K562 (cell line): ENCODE measurements at regions not wholly inside any gene's neighbourhood (a gene's known extent, or its start where the extent isn't known, plus 50 kb on each side); places are given as distances from the start of the nearest gene placed in this dataset.

ENCODE experiments used
- ATAC-seq: fragments of 200-7000 bp; cut with Tn5 transposase; 3 replicates; pipeline ENCODE4 v1.9.1; 2020; ENCODE audit warnings: moderate library complexity
- BruUV-seq: library from RNA; stranded (reverse); fragments of 400-500 nt; replicated peaks from 2 replicates; lab custom pipeline; 2021; lab: Mats Ljungman, UMichigan
- CTCF ChIA-PET: fragments of 300-600 bp; formaldehyde crosslinking; extraction: SDS; loops from one replicate; lab custom pipeline; 2021; ENCODE audit warnings: low intra/inter-chr PET ratio; lab: Yijun Ruan, JAX
- POLR2A ChIA-PET: fragments of 300-600, 350-650 bp; sonication (Branson Sonifier 250); formaldehyde crosslinking; extraction: SDS; loops from one replicate; lab custom pipeline; 2021; ENCODE audit warnings: antibody characterized with exemption, inconsistent platforms; lab: Yijun Ruan, JAX
- DNase-seq, 4 experiments: peaks; one replicate each; pipeline versions ENCODE4 v3.0.0 to v3.0.0-alpha.2; 2011 to 2018; ENCODE audit warnings: low spot score in 3 of 4, mixed read lengths in 3 of 4; ENCODE audit errors: extremely low read depth in 1 of 4
- FAIRE-seq: peaks from 2 replicates; lab custom pipeline; 2011; peaks lifted over from hg19 to GRCh38; lab: Jason Lieb, UNC
- H2AFZ ChIP-seq: 2 replicates; pipeline ENCODE4 v1.6.0; 2011; ENCODE audit warnings: low read depth, low read length, control low read depth, inconsistent platforms
- H3K27ac ChIP-seq: fragments of 200-600 bp; 3 replicates; pipeline ENCODE4 v1.8.0; 2011; ENCODE audit warnings: low read depth, mild to moderate bottlenecking, control low read depth, inconsistent platforms, low read length, moderate library complexity, mixed read lengths; ENCODE audit errors: extremely low read depth
- H3K27me3 ChIP-seq, 2 experiments: fragments of 300-600 bp in 1 of 2; 2 replicates in 1 of 2; 3 replicates in 1 of 2; pipeline versions ENCODE4 v1.6.0 to v1.8.0; 2011; ENCODE audit warnings: inconsistent platforms in 2 of 2, low read length in 2 of 2, mild to moderate bottlenecking in 1 of 2, mixed read lengths in 1 of 2, moderate library complexity in 1 of 2; ENCODE audit not compliant: control insufficient read depth in 2 of 2, insufficient read depth in 2 of 2
- H3K36me3 ChIP-seq: fragments of 300-600 bp; 3 replicates; pipeline ENCODE4 v1.8.0; 2011; ENCODE audit warnings: mild to moderate bottlenecking, low read length, inconsistent platforms; ENCODE audit not compliant: control insufficient read depth, insufficient read depth
- H3K4me1 ChIP-seq, 2 experiments: fragments of 200-600 bp in 1 of 2; replicated peaks in 1 of 2; 2 replicates in 1 of 2; 3 replicates in 1 of 2; pipeline versions ENCODE4 v1.5.1 to v1.8.0; 2011; ENCODE audit warnings: inconsistent platforms in 2 of 2, low read length in 2 of 2, mild to moderate bottlenecking in 1 of 2, mixed read lengths in 1 of 2, moderate library complexity in 1 of 2; ENCODE audit not compliant: control insufficient read depth in 2 of 2, insufficient read depth in 2 of 2
- H3K4me2 ChIP-seq: 2 replicates; pipeline ENCODE4 v1.6.1; 2011; ENCODE audit warnings: low read length, control low read depth, inconsistent platforms, mixed read lengths; ENCODE audit not compliant: insufficient read depth
- H3K4me3 ChIP-seq: fragments of 200-600 bp; sonication (generic), shearing (Covaris generic); 2 replicates; pipeline ENCODE4 v1.5.1; 2016; ENCODE audit warnings: control low read depth, inconsistent platforms
- H3K79me2 ChIP-seq: fragments of 200-600 bp; 3 replicates; pipeline ENCODE4 v1.8.0; 2011; ENCODE audit warnings: low read length, inconsistent platforms; ENCODE audit not compliant: control insufficient read depth, insufficient read depth
- H3K9ac ChIP-seq, 2 experiments: 2 replicates each; pipeline versions ENCODE4 v1.6.0 to v1.6.1; 2011; ENCODE audit warnings: low read depth in 2 of 2, low read length in 2 of 2, control low read depth in 1 of 2, inconsistent platforms in 1 of 2, mild to moderate bottlenecking in 1 of 2, mixed read lengths in 1 of 2; ENCODE audit not compliant: insufficient read depth in 1 of 2
- H3K9me1 ChIP-seq: one replicate; pipeline ENCODE4 v1.6.0; 2011; ENCODE audit warnings: inconsistent platforms, mild to moderate bottlenecking, low read length, moderate library complexity; ENCODE audit not compliant: control insufficient read depth, insufficient read depth
- H3K9me3 ChIP-seq: replicated peaks from 2 replicates; pipeline ENCODE4 v1.5.1; 2011; ENCODE audit warnings: low read depth, low read length, inconsistent platforms; ENCODE audit not compliant: control insufficient read depth, insufficient read depth
- H4K20me1 ChIP-seq: replicated peaks from 2 replicates; pipeline ENCODE4 v1.6.1; 2011; ENCODE audit warnings: low read length, inconsistent platforms, mixed read lengths; ENCODE audit not compliant: control insufficient read depth, insufficient read depth
- CREB3 ChIP-seq: fragments of 450-650 bp; conservative IDR thresholded peaks from 2 replicates; pipeline ENCODE4 v1.6.1; 2016; ENCODE audit warnings: missing genetic modification characterization, low read depth, mild to moderate bottlenecking, missing compliant biosample characterization, moderate library complexity
- DMBX1 ChIP-seq: fragments of 250-450 bp; sonication (Bioruptor Pico); IDR thresholded peaks from 2 replicates; pipeline ENCODE4 v1.8.0; 2022; ENCODE audit warnings: inconsistent platforms, mild to moderate bottlenecking, moderate library complexity, borderline replicate concordance
- ELF2 ChIP-seq: fragments of 250-450 bp; sonication (Bioruptor Pico); IDR thresholded peaks from 2 replicates; pipeline ENCODE4 v1.5.0; 2021; ENCODE audit warnings: mild to moderate bottlenecking
- MAX ChIP-seq: sonication (generic); formaldehyde crosslinking; IDR thresholded peaks from 2 replicates; pipeline ENCODE4 v1.9.0; 2022; ENCODE audit warnings: mild to moderate bottlenecking, missing genetic modification reagents
- NELFE ChIP-seq: IDR thresholded peaks from 2 replicates; pipeline ENCODE4 v1.6.1; 2011; ENCODE audit warnings: mild to moderate bottlenecking; ENCODE audit not compliant: insufficient read depth, insufficient read length
- NFRKB ChIP-seq: fragments of 450-650 bp; IDR thresholded peaks from 2 replicates; pipeline ENCODE4 v1.6.1; 2016; ENCODE audit warnings: low read depth
- ZBTB43 ChIP-seq: sonication (generic); formaldehyde crosslinking; IDR thresholded peaks from 2 replicates; pipeline ENCODE4 v1.8.0; 2023; ENCODE audit warnings: mild to moderate bottlenecking, missing genetic modification reagents
- ZNF644 ChIP-seq: fragments of 200-800 bp; sonication (Bioruptor generic); IDR thresholded peaks from 2 replicates; pipeline ENCODE4 v1.6.1; 2016; ENCODE audit warnings: low read depth, missing genetic modification characterization, missing compliant biosample characterization
- WGBS: fragments of 100-300 bp; shearing (Covaris generic); methylation state at CpG from one replicate; pipeline ENCODE4 v1.1.6; 2016; ENCODE audit warnings: low coverage, mixed read lengths; ENCODE audit not compliant: insufficient coverage; ENCODE audit errors: missing lambda C conversion rate; 5-methylcytosine and 5-hydroxymethylcytosine counted together
- in situ Hi-C: fragments of 300-500 bp; cut with MboI; formaldehyde crosslinking; loops from 4 replicates; pipeline ENCODE4 v1.15.0; 2018; ENCODE audit warnings: inconsistent platforms, mixed read lengths
- intact Hi-C: fragments of 100-400 bp; cut with micrococcal nuclease; formaldehyde crosslinking; loops from 2 replicates; pipeline ENCODE4 v1.14.2; 2022

- Histone ChIP-seq H3K79me2 (no peaks in the 10 kb centered on the region), H3K9me3 (no peaks in the 10 kb centered on the region), H3K27me3 (no peaks in the 10 kb centered on the region), H3K4me2 (no peak overlapping the region), H3K9me1 (no peaks in the 10 kb centered on the region), H3K4me1 (no peaks in the 10 kb centered on the region), H3K4me3 (no peak overlapping the region), H4K20me1 (no peaks in the 10 kb centered on the region), H3K27ac (no peak overlapping the region), H3K9ac (no peak overlapping the region)
- no TSS peak for BruUV-seq
- POLR2A ChIA-PET, result no interaction called here
- intact Hi-C loops (no loop called here), in situ Hi-C loops (no loop called here)
- no peak for DNase-seq
- 4% methylated on average over 5 of the region's 11 CpGs for WGBS
- TF ChIP-seq CREB3 (no peak), DMBX1 (CRISPR knock-in tag) (no peak), ZNF644 (tag) (no peak)
- TF ChIP-seq, all 486 proteins: peak for 0
- ATAC-seq (no peak), FAIRE-seq (no peak)
- Histone ChIP-seq H2AFZ (no peak overlapping the region), H3K36me3 (no peaks in the 10 kb centered on the region)
- CTCF ChIA-PET, result no interaction called here
These were observed 81.7 kb downstream of the PPP4R3C start for GRCh38 chrX:27381419-27381818.

DNA sequence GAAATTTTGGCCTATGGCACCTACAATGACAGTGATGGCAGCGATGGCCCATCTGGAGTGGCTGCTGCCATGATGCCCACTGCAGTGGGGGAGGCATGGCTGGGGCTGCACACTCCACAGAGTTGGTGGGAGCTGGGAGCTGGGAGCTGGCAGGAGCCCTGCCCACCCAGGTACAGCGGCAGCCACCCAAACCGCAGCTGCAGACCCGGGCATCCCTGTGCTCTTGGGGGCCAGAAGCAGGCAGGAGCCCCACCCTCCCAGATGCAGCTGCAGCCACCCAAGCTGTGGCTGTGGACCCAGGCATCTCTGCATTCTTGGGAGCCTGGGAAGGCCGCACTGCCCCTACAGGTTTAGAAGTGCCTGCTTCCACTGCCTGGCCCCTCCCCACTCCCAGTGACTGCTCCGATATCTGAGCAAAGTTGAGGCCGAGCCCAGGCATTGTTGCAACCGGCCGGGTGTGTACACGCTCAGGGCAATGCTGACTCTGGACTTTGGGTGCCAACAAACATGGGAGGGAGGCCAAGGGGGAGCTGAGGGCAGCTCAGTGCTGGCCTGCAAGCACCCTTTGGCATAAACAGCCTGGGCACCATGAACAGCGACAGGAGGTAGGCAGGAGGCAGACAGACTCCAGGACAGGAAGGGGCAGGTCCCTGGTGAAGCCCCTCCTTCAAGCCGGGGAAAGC, 82.8 kb downstream of the PPP4R3C start:
- no peak for FAIRE-seq
- CTCF ChIA-PET, result no interaction called here

More for the DNA sequence above, 82.8 kb downstream of the PPP4R3C start:
- Histone ChIP-seq H3K79me2 (no peaks in the 10 kb centered on the region), H3K4me1 (no peaks in the 10 kb centered on the region), H3K9me1 (no peaks in the 10 kb centered on the region), H3K9me3 (no peaks in the 10 kb centered on the region), H3K9ac (no peak overlapping the region), H3K36me3 (no peaks in the 10 kb centered on the region), H2AFZ (no peak overlapping the region), H3K4me3 (no peak overlapping the region), H4K20me1 (no peaks in the 10 kb centered on the region), H3K27me3 (no peaks in the 10 kb centered on the region), H3K27ac (no peak overlapping the region), H3K4me2 (no peak overlapping the region)
- no TSS peak for BruUV-seq
- in situ Hi-C loops, result no loop called here
- no peak for DNase-seq
- POLR2A ChIA-PET, result no interaction called here
- WGBS, result 0% methylated on average over 6 of the region's 12 CpGs
- no peak for TF ChIP-seq NFRKB
- TF ChIP-seq MAX (CRISPR knock-in tag), result no peak
- TF ChIP-seq NELFE, result no peak
- TF ChIP-seq ELF2 (CRISPR knock-in tag), result no peak
- TF ChIP-seq ZBTB43 (CRISPR knock-in tag), result no peak
- no peak for ATAC-seq
- intact Hi-C loops, result no loop called here
